M059J (cell line): ENCODE measurements at regions not wholly inside any gene's neighbourhood (a gene's known extent, or its start where the extent isn't known, plus 50 kb on each side); places are given as distances from the start of the nearest gene placed in this dataset.
A peak's percentile ranks its signal among the peaks of the same experiment; 100 is the strongest.
"Not testable (repeated sequence)": the region's sequence is repeated elsewhere in the genome, so short reads cannot be mapped to it uniquely, and the experiment has no call there.

ENCODE experiments used
- DNase-seq: peaks from one replicate; pipeline ENCODE4 v3.0.0-alpha.2; 2012; ENCODE audit warnings: low read depth

DNA sequence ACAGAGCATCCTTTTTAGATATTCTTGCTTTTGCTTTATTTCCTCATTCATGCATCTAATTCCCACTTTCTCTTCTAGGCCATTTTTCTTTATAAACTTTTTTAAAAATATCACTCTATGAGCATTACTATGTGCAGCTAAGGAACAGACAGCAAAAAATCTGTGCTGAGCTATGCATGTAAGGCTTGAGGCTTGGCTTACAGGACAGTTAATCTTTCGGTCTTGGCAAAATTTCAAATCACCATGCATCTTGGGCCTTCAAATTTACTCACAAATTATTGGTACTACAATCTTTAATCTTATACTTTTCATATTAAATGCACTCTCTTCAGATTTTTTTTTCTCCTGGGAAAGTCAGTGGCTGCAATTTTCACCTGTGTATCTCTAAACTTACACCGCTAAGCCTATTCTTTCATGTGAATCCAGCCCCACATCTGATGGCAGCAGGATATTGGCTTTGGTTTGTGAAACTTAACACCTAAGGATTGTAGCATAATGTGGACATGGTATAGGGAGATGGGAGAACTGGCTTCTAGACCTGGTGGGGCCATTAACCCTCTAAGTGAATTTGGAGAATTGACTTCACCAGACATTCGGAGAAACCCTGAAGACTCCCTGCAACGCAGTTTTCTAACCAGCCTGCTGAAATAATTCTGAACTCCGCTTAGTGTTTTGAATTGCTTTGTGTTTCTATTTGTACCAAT, 278.3 kb downstream of the SPRY1 start:
- no peak for DNase-seq

- DNase-seq: no peak
Measured at GRCh38 chr4:123675567-123675966, 279.0 kb downstream of the SPRY1 start.

GRCh38 chr4:123676071-123676889, 279.7 kb downstream of the SPRY1 start:
- no peak for DNase-seq

DNA sequence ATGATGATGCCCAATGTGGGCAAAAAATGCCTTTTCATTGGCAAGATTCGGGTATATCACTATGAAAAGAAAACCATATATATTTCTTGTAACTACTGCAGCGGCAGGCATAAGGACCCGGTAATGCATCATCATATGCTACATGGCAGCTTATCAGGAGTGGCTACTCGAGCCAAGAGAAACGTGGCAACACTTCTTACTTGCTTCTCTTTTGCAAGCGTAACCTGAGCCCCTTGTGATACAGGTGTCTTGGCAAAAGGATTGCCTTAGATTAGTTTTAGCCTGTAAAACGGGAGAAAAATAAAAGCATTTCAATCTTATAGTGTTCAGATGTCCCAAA, 280.3 kb downstream of the SPRY1 start:
- no peak for DNase-seq

DNA sequence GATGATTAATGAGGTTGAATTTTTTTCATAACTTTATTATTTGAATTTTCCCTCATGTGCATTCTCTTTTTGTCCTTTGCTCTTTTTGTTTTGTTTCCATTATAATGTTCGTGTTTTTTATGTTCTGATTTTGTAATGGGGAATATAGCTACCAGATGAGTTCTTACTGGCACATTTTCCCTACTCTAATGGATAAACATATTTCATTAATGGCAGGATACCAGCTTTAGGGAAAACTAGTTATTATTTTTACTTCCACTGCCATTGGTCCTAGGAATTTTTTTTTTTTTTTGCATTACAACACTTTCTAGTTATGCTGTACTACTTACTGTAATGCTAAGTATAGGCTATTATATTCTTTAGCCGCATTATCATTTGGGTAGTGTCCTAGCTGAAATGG, 286.3 kb downstream of the SPRY1 start:
- DNase-seq: no peak

- not testable (repeated sequence) for DNase-seq
Measured at GRCh38 chr4:123684937-123685336, 288.3 kb downstream of the SPRY1 start.

DNA sequence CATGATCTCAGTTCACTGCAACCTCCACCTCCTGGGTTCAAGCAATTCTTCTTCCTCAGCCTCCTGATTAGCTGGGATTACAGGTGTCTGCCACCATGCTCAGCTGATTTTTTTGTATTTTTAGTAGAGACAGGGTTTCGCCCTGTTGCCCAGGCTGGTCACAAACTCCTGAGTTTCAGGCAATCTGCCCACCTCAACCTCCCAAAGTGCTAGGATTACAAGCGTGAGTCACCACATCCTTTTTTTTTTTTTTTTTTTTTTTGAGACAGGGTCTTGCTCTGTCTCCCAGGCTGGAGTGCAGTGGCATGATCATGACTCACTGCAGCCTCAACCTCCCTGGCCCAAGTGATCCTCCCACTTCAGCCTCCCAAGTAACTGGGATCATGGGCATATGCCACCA, 298.9 kb downstream of the SPRY1 start:
- peak; percentile 62 for DNase-seq

DNA sequence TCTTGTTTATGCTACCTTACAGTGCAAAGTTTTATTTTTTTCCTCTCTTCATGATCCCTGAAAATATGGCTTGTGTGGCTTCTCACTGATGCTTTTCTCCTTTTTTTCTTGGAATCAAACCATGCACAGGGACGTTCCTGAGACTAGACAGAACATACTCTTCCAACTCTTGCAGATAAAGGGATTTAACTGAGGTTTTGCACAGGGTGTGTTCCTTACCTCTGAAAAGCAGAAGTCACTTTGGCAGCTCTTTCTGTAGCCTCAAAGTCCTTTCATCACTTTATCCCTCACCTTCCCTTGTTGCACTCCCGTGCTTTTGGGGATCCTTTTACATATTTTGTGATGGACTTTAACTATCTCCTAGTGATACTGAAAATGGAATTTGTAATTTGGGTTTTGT, 300.1 kb downstream of the SPRY1 start:
- DNase-seq: no peak

DNA sequence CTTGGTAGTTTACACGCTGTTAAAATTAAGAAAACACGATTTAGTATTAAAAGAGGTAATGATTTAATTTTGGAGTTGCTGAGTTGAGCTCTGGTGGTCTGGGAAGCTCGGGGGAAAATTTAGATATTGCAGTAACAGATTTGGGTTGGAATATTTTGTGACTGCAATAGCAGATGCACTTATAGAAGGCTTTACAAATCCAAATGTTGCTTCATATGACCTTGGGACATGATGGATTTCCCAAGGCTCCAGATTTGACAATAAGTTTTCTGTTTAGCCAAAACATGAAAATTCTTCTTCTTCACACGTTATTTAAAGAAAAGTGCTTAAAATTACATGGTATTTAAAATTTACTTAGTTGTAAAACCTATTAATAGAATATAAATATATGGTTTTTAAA, 302.0 kb downstream of the SPRY1 start:
- no peak for DNase-seq

DNA sequence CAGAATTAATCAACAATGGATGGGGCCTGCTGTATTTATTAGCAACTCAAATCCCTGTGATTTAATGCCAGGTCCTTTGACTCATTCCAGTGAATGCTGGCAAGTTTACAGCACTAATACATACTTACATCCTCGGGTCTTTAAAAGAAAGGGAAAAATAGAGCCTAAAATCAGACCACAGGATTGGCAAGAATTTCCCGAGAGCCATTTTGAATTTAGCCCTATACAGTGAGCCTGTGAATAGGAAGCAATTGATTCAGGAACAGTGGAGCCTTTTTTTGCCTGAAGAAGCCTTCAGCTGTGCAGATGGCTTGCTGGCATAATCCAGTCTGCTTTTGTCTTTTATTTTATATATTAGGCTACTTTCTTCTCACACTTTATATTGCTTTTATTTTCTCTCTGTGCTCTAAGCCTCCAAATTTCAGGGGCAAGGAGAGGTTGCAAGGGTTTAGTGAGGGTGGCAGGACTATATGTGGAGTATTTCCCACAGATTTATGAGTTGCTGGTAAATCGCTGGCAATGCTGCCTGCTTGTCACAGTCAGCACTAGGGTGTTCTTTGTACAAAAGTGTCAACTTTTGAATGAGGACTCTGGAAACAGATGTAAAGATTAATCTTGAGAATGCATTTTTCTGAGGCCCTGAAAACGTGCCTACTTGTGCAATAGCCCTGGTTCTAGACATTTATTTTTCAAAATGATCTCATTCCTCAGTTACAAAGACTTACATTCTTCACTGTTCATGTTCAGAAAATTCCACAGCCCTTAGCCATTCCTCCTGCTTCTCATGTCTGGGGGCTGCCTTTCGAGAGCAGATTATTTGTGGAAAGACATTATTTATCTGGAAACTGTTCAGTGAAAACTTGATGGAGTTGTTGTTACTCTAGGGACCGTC, 303.5 kb downstream of the SPRY1 start:
- peak; percentile 93 for DNase-seq

GRCh38 chr4:123701131-123701575, 304.6 kb downstream of the SPRY1 start:
- DNase-seq: no peak

DNA sequence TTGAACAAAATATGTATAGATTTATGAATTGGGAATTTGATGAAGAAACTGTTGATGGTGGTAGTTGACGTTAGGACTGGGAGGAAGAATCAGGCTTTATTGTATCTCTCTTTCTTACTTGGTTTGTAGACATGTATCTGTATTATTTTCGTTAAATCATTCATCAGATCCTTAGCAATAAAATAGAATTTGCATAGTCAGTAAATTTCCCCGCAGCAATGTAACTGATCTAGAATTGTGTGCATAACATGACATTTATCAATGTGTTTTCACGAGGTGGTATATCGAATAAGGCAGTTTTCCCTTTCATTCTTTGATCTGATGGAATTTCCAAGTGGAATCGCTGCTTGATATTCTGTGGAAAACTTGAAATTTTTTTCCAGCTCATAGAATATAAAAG, 308.8 kb downstream of the SPRY1 start:
- DNase-seq: no peak

DNA sequence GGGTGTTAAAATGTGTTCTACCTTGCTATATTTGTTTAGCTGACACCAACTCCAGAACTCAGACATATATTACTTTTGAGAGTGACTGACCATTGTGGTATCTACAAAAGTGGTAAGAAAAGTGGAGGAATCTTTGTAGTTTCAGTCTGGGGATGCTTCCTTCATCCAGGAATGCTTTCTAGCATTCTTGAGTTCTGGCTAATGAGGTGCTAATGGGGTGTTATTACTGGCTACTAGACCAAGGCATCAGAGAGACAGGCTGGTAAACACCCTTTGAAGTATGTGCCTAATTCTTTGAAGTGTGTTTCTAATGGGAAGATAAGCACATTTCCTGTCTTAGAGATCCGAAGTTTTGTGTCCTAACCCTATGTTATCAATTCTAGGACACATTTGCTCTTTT, 310.4 kb downstream of the SPRY1 start:
- DNase-seq: no peak

GRCh38 chr4:123708902-123709301, 312.3 kb downstream of the SPRY1 start:
- no peak for DNase-seq

DNA sequence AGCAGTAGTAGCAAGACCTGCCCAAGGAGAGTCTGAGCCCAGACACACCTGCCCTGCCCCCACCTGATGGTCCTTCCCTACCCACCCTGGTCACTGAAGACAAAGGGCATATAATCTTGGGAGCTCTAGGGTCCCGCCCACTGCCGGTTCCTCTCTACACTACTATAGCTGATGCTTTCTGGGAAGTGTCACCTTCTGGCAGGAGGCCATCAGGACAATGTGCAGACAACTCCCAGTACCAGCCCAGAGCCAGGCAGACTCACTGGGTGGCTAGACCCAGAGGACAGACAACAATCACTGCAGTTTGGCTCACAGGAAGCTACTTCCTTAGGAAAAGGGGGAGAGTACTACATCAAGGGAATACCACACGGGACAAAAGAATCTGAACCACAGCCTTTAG, 312.7 kb downstream of the SPRY1 start:
- DNase-seq: peak; percentile 14

DNA sequence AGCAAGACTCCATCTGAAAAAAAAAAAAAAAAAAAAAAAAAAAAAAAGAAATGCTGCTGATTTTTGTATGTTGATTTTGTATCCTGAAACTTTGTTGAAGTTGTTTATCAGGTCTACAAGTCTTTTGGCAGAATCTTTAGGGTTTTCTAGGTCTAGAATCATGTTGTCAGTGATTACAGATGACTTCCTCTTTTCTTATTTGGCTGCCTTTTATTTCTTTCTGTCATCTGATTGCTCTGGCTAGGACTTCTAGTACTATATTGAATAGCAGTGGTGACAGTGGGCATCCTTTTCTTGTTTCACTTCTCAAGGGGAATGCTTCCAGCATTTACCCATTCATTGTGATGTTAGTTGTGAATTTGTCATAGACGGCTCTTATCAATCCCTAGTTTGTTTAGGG, 334.4 kb downstream of the SPRY1 start:
- DNase-seq: no peak

- no peak for DNase-seq
Measured at GRCh38 chr4:123737156-123737555, 340.6 kb downstream of the SPRY1 start.

DNA sequence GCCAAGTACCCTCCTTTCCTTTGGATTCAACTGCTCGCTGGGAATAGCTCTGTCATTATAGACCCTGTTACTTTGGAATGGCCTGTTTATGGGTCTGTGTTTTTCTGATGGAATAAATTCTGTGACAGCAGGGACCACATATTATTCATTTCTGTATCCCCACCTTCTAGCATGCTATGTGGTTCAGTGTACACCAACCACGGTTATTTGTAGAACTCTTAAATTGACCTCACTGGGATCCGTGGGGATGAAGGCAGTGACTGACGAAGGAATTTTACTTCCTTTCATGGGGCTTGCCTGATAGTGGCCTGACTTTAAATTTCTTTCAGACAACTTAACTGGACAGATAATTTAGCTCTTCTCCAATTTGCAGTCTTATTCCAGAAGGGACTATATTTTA, 343.2 kb downstream of the SPRY1 start:
- DNase-seq: no peak

- no peak for DNase-seq
Measured at GRCh38 chr4:123740236-123740635, 343.6 kb downstream of the SPRY1 start.

GRCh38 chr4:123741906-123742305, 345.3 kb downstream of the SPRY1 start:
- no peak for DNase-seq

DNA sequence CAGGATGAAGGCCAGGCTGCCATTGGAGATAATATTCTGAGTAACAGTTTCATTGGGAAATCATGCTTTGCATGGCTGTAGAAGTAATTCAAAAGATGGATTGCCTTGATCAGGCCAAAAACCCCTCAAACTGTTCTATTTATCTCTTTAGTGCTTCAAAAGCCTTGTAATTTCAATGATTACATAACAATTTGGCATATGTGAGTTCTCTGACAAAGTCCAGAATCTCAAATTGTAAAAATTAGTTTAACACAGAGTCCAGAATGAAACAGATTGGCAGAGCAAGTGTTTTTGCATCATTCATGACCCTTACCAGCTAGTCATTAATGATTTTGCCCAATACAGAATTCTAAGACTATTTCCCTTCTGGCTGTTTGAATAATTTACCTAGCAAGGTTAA, 347.3 kb downstream of the SPRY1 start:
- no peak for DNase-seq

- no peak for DNase-seq
Measured at GRCh38 chr4:123744664-123745290, 348.2 kb downstream of the SPRY1 start.
